Ectodermal cell (in vitro differentiated cells): ENCODE measurements at regions not wholly inside any gene's neighbourhood (a gene's known extent, or its start where the extent isn't known, plus 50 kb on each side); places are given as distances from the start of the nearest gene placed in this dataset.

Experiments
- H3K27ac ChIP-seq: 2 replicates; pipeline ENCODE4 v1.7.0; 2013; ENCODE audit warnings: mild to moderate bottlenecking, low read depth, low read length; ENCODE audit not compliant: insufficient read depth, poor library complexity, severe bottlenecking
- H3K27me3 ChIP-seq: 2 replicates; pipeline ENCODE4 v1.7.0; 2013; ENCODE audit warnings: mild to moderate bottlenecking, low read length; ENCODE audit not compliant: insufficient read depth, control insufficient read depth, poor library complexity, severe bottlenecking
- H3K36me3 ChIP-seq: one replicate; pipeline ENCODE4 v1.7.0; 2013; ENCODE audit warnings: low read length; ENCODE audit not compliant: control insufficient read depth, insufficient read depth
- H3K4me1 ChIP-seq: one replicate; pipeline ENCODE4 v1.7.0; 2013; ENCODE audit warnings: low read length; ENCODE audit not compliant: control insufficient read depth, insufficient read depth
- H3K4me3 ChIP-seq: 2 replicates; pipeline ENCODE4 v1.7.0; 2013; ENCODE audit warnings: low read depth, low read length, control low read depth; ENCODE audit not compliant: insufficient read depth
- H3K9me3 ChIP-seq: 2 replicates; pipeline ENCODE4 v1.7.0; 2013; ENCODE audit warnings: mild to moderate bottlenecking, low read length, moderate library complexity; ENCODE audit not compliant: control insufficient read depth
- WGBS, 2 experiments: methylation state at CpG; one replicate each; pipeline ENCODE4 v1.1.7; 2013; ENCODE audit warnings: missing lambda C conversion rate in 2 of 2; 5-methylcytosine and 5-hydroxymethylcytosine counted together

- Histone ChIP-seq H3K9me3 (no peaks in the 10 kb centered on the region), H3K36me3 (no peaks in the 10 kb centered on the region), H3K27ac (no peak overlapping the region), H3K4me3 (no peak overlapping the region), H3K4me1 (no peaks in the 10 kb centered on the region), H3K27me3 (no peaks in the 10 kb centered on the region)
- WGBS, 2 experiments, result 91 to 93% methylated on average over 2 to 3 of the region's 3 CpGs
Measured at GRCh38 chr5:28226407-28226806, 1188.0 kb upstream of the CDH9 start.

DNA sequence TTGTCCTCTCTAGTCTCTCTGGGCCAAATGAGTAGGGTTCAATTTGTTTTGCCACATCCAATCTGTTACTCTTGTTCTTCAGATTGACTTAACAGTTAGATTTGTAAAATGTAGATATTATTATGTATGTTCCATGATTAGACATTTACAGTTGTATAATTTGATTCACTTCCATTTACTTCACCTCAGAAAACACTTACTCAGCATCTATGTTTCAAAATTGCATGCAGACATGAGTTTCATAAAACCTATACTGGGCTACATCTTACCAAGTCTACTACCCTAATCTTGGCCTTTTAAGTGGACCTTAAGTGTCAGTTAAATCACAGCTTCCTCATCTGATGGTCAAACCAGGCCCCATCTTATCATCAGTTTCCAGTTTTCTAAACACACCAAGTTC is 1181.2 kb upstream of the CDH9 start:
- Histone ChIP-seq H3K27ac (no peak overlapping the region), H3K9me3 (no peaks in the 10 kb centered on the region), H3K4me3 (no peak overlapping the region), H3K4me1 (no peaks in the 10 kb centered on the region), H3K36me3 (no peaks in the 10 kb centered on the region), H3K27me3 (no peaks in the 10 kb centered on the region)

GRCh38 chr5:28217695-28218094 is 1179.3 kb upstream of the CDH9 start:
- Histone ChIP-seq H3K36me3 (no peaks in the 10 kb centered on the region), H3K27me3 (no peaks in the 10 kb centered on the region), H3K27ac (no peak overlapping the region), H3K4me1 (no peaks in the 10 kb centered on the region), H3K4me3 (no peak overlapping the region), H3K9me3 (no peaks in the 10 kb centered on the region)
- 87 to 96% methylated on average over 3 of the region's 3 CpGs for WGBS, 2 experiments

DNA sequence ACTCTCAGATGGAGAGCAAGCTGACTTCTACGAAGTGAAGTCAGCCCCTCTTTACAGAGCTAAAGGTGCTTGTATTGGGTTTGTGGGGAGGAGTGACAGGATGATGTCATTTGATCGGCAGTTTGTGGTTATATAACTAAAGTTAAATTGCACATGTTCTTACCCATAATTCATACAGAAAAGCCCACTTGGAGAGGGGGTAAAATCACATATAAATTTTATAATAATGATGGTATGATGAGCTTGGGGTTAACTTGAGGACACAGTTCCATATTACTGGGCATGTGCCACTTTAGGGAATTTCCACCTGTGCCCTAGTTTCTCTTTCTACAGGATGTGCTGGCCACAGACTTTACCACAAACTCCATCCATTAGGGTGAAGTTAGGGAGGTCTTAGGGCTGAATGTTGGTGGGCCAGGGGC is 1178.6 kb upstream of the CDH9 start:
- H3K27me3 ChIP-seq, result no peaks in the 10 kb centered on the region
- no peak overlapping the region for H3K4me3 ChIP-seq
- H3K27ac ChIP-seq, result no peak overlapping the region
- no peaks in the 10 kb centered on the region for H3K9me3 ChIP-seq
- WGBS, 2 experiments, result 70 to 100% methylated on average over 1 of the region's 2 CpGs
- no peaks in the 10 kb centered on the region for H3K4me1 ChIP-seq
- no peaks in the 10 kb centered on the region for H3K36me3 ChIP-seq

DNA sequence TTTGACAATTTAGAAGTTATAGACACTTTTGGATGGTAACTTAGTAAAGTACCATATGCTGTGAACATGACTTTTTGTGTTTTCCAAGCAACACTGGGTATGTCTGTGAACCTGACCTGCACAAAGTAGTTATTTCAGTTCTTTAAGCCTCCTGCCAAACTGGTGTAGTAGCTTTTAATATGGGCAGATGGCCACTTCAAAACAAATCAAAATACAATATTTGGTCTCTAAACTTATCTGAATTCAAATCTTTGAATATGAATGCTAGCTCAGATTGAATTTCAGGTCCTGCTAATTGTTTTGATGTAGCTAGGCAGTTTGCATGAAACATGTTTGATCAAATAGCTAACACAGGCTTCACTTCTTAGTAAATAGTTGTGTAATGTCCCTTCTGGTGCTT is 1176.7 kb upstream of the CDH9 start:
- no peaks in the 10 kb centered on the region for H3K27me3 ChIP-seq
- H3K4me3 ChIP-seq, result no peak overlapping the region
- no peak overlapping the region for H3K27ac ChIP-seq
- H3K36me3 ChIP-seq, result no peaks in the 10 kb centered on the region
- H3K4me1 ChIP-seq, result no peaks in the 10 kb centered on the region
- H3K9me3 ChIP-seq, result no peaks in the 10 kb centered on the region

DNA sequence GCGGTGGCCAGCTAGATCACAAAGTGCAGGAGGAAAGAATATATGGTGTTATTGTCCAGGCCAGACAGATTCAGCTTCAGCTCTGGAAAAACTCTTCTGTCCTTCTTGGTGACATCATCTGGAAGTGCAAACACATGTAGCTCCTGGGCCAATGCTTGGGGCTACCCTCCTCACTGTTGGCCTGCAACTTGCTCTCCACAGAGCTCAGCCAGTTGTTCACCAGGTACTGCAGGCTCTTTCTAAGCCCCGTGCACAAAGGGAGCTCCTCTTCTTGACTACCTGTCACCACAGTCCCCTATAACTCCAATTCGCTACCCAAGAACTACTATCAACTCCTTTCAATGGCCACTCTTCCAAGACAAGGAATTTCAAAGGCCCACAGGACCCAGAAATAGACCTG is 1175.9 kb upstream of the CDH9 start:
- no peaks in the 10 kb centered on the region for H3K4me1 ChIP-seq
- H3K4me3 ChIP-seq, result no peak overlapping the region
- H3K27me3 ChIP-seq, result no peaks in the 10 kb centered on the region
- no peaks in the 10 kb centered on the region for H3K36me3 ChIP-seq
- H3K9me3 ChIP-seq, result no peaks in the 10 kb centered on the region
- no peak overlapping the region for H3K27ac ChIP-seq
- 91 to 97% methylated on average over 3 of the region's 3 CpGs for WGBS, 2 experiments

DNA sequence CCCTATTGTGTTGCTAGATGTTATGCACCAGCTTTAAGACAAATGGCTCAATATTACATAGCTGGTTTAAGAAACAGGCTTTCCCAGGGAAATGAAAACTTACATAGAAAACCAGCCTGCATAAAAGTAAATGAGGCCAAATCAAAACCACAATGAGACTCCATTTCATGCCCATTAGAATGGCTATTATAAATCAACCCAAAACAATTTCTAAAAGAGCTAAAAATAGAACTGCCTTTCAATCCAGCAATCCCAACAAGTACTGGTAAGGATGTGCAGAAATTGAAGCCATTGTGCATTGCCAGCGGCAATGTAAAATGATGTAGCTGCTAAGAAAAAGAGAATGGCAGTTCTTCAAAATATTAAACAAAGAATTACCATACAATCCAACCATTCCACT is 1170.0 kb upstream of the CDH9 start:
- WGBS, 2 experiments, result 100% methylated on average over 1 of the region's 1 CpG; no CpG with 5 or more reads in 1 of the 2 experiments
- H3K4me1 ChIP-seq, result no peaks in the 10 kb centered on the region
- no peak overlapping the region for H3K27ac ChIP-seq
- H3K27me3 ChIP-seq, result no peaks in the 10 kb centered on the region
- H3K4me3 ChIP-seq, result no peak overlapping the region
- H3K36me3 ChIP-seq, result no peaks in the 10 kb centered on the region
- H3K9me3 ChIP-seq, result no peaks in the 10 kb centered on the region

DNA sequence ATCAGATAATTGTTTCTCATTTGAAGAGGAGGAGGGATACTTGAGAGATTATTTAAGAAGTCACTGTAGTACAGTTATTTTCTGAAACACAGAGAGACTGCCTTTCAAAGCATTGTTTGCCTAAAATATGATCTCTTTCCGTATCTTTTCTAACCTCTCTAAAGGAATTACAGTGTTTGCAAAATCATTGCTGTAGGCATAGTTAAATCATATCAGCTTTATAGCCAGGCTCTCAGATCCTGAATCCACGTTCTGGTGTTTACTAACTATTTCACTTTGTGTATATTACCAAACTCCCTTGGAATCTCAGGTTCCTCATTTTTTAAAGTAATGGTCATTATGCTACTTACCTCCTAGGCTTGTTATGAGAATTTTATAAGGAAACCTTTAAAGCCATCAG is 1151.6 kb upstream of the CDH9 start:
- H3K4me3 ChIP-seq, result no peak overlapping the region
- no peaks in the 10 kb centered on the region for H3K9me3 ChIP-seq
- 85 to 100% methylated on average over 2 of the region's 2 CpGs for WGBS, 2 experiments
- H3K27ac ChIP-seq, result no peak overlapping the region
- no peaks in the 10 kb centered on the region for H3K4me1 ChIP-seq
- no peaks in the 10 kb centered on the region for H3K27me3 ChIP-seq
- H3K36me3 ChIP-seq, result no peaks in the 10 kb centered on the region

DNA sequence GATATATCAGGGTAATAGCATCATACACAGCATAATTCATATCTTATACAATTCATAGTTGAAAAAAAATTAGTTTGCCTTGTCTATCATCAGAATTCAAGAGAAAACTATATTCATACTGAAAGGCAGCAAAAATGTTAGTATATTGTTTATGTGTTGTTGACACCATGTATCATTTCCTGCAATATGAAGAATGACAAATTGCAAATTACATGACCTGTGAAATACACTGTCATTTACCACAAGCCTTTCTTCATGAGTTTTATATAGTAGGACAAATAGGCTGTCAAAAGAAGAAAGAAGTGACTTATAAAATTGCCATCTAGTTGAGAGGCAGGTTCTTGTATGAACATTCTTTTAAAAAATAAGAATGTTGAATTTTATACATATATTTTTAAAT is 1136.3 kb upstream of the CDH9 start:
- H3K4me1 ChIP-seq, result no peaks in the 10 kb centered on the region
- no peak overlapping the region for H3K27ac ChIP-seq
- no peaks in the 10 kb centered on the region for H3K27me3 ChIP-seq
- no peaks in the 10 kb centered on the region for H3K9me3 ChIP-seq
- H3K36me3 ChIP-seq, result no peaks in the 10 kb centered on the region
- no peak overlapping the region for H3K4me3 ChIP-seq

DNA sequence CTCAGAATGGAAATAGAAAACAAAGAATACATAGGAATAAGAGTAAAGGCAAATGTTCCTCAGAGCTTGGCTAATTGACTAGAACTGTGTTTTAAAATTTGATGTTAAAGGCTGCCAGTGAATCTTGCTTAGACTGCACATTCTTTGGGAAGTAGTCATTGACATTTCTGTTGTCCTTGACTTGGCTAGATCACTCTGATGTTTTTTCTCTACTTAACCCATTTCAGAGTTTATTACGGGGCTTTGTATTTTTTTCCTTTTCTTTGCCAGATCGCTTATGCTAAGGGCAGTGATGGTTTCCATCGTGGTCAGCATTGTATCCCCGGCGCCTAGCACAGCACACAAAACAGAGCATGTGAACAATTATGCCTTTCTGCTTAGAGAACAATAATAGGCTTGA is 1126.7 kb upstream of the CDH9 start:
- Histone ChIP-seq H3K27me3 (no peaks in the 10 kb centered on the region), H3K9me3 (no peaks in the 10 kb centered on the region), H3K27ac (no peak overlapping the region), H3K36me3 (no peaks in the 10 kb centered on the region), H3K4me1 (no peaks in the 10 kb centered on the region), H3K4me3 (no peak overlapping the region)
- WGBS, 2 experiments, result 89 to 94% methylated on average over 5 of the region's 5 CpGs

GRCh38 chr5:28164568-28164967 is 1126.2 kb upstream of the CDH9 start:
- H3K9me3 ChIP-seq, result no peaks in the 10 kb centered on the region
- WGBS, 2 experiments, result 89 to 100% methylated on average over 1 of the region's 2 CpGs
- no peak overlapping the region for H3K4me3 ChIP-seq
- no peaks in the 10 kb centered on the region for H3K36me3 ChIP-seq
- no peaks in the 10 kb centered on the region for H3K4me1 ChIP-seq
- no peaks in the 10 kb centered on the region for H3K27me3 ChIP-seq
- no peak overlapping the region for H3K27ac ChIP-seq
